NCI-H226 (cell line): ENCODE measurements at regions not wholly inside any gene's neighbourhood (a gene's known extent, or its start where the extent isn't known, plus 50 kb on each side); places are given as distances from the start of the nearest gene placed in this dataset.

Source experiments
- DNase-seq: peaks from one replicate; pipeline ENCODE4 v3.0.0-alpha.2; 2015

GRCh38 chr18:10402871-10403559 lies 51.4 kb upstream of the APCDD1 start:
- no peak for DNase-seq

- no peak for DNase-seq
These were observed 50.7 kb upstream of the APCDD1 start for GRCh38 chr18:10403708-10404107.

GRCh38 chr18:10404168-10404567 lies 50.3 kb upstream of the APCDD1 start:
- no peak for DNase-seq
